Loucy (cell line): ENCODE measurements at regions not wholly inside any gene's neighbourhood (a gene's known extent, or its start where the extent isn't known, plus 50 kb on each side); places are given as distances from the start of the nearest gene placed in this dataset.

Experiments
- H2AFZ ChIP-seq: fragments of 200-600 bp; sonication (generic); 2 replicates; pipeline ENCODE4 v1.6.0; 2016; ENCODE audit warnings: antibody characterized with exemption, mild to moderate bottlenecking, low read length, moderate library complexity
- H3F3A ChIP-seq: fragments of 200-600 bp; 2 replicates; pipeline ENCODE4 v1.6.0; 2016; ENCODE audit warnings: antibody characterized with exemption, low read depth, mild to moderate bottlenecking
- H3K27me3 ChIP-seq: fragments of 200-600 bp; sonication (generic); 2 replicates; pipeline ENCODE4 v1.6.1; 2014; ENCODE audit warnings: low read length, mild to moderate bottlenecking; ENCODE audit not compliant: insufficient read depth, poor library complexity, severe bottlenecking
- H3K36me3 ChIP-seq: fragments of 200-600 bp; sonication (generic); 2 replicates; pipeline ENCODE4 v1.6.1; 2016; ENCODE audit warnings: low read length; ENCODE audit not compliant: insufficient read depth
- H3K4me1 ChIP-seq: fragments of 200-600 bp; sonication (generic); 2 replicates; pipeline ENCODE4 v1.5.1; 2014; ENCODE audit warnings: low read length, mild to moderate bottlenecking; ENCODE audit not compliant: insufficient read depth, poor library complexity, severe bottlenecking
- H3K4me2 ChIP-seq: fragments of 200-600 bp; sonication (generic); 2 replicates; pipeline ENCODE4 v1.6.0; 2014; ENCODE audit warnings: antibody characterized with exemption, low read length, low read depth, mild to moderate bottlenecking; ENCODE audit not compliant: poor library complexity, severe bottlenecking
- H3K4me3 ChIP-seq: fragments of 200-600 bp; sonication (generic); 2 replicates; pipeline ENCODE4 v1.5.1; 2014; ENCODE audit warnings: low read length, mild to moderate bottlenecking, mixed read lengths; ENCODE audit not compliant: poor library complexity, severe bottlenecking
- H3K79me2 ChIP-seq: fragments of 200-600 bp; sonication (generic); 2 replicates; pipeline ENCODE4 v1.6.1; 2014; ENCODE audit warnings: low read length; ENCODE audit not compliant: insufficient read depth
- H3K9ac ChIP-seq: fragments of 200-600 bp; sonication (generic); 2 replicates; pipeline ENCODE4 v1.6.0; 2014; ENCODE audit warnings: mild to moderate bottlenecking, low read depth, low read length, moderate library complexity; ENCODE audit not compliant: poor library complexity, severe bottlenecking
- H3K9me2 ChIP-seq: fragments of 200-600 bp; sonication (generic); replicated peaks from 2 replicates; pipeline ENCODE4 v1.6.1; 2016; ENCODE audit warnings: low read depth, low read length, mixed read lengths
- H3K9me3 ChIP-seq: fragments of 200-600 bp; sonication (generic); 2 replicates; pipeline ENCODE4 v1.6.1; 2014; ENCODE audit warnings: mild to moderate bottlenecking, antibody characterized with exemption, low read length, low read depth; ENCODE audit not compliant: insufficient read depth
- H4K20me1 ChIP-seq: fragments of 200-600 bp; sonication (generic); 2 replicates; pipeline ENCODE4 v1.6.0; 2014; ENCODE audit warnings: antibody characterized with exemption, low read length, mild to moderate bottlenecking; ENCODE audit not compliant: insufficient read depth, poor library complexity, severe bottlenecking
- EZH2phosphoT487 ChIP-seq: fragments of 200-600 bp; IDR thresholded peaks from 2 replicates; pipeline ENCODE4 v1.6.1; 2018; ENCODE audit warnings: antibody characterized with exemption, mild to moderate bottlenecking, moderate library complexity, borderline replicate concordance
- TF ChIP-seq, protein P1 (sequence below): fragments of 200-600 bp; sonication (generic); conservative IDR thresholded peaks from 2 replicates; pipeline ENCODE4 v1.5.1; 2014; ENCODE audit warnings: mild to moderate bottlenecking, antibody characterized with exemption, low read length

GRCh38 chr5:155250596-155250995 lies 237.0 kb downstream of the KIF4B start:
- Histone ChIP-seq H3K9me3 (no peaks in the 10 kb centered on the region), H3K79me2 (no peaks in the 10 kb centered on the region), H3F3A (no peaks in the 10 kb centered on the region), H3K4me1 (peaks cover 44% of the 10 kb centered on the region), H3K9ac (no peak overlapping the region), H2AFZ (no peak overlapping the region), H3K4me2 (no peak overlapping the region), H3K27me3 (no peaks in the 10 kb centered on the region), H4K20me1 (no peaks in the 10 kb centered on the region), H3K36me3 (no peaks in the 10 kb centered on the region), H3K9me2 (no peaks in the 10 kb centered on the region), H3K4me3 (no peak overlapping the region)
- no peak for TF ChIP-seq EZH2phosphoT487
- TF ChIP-seq, protein P1, sequence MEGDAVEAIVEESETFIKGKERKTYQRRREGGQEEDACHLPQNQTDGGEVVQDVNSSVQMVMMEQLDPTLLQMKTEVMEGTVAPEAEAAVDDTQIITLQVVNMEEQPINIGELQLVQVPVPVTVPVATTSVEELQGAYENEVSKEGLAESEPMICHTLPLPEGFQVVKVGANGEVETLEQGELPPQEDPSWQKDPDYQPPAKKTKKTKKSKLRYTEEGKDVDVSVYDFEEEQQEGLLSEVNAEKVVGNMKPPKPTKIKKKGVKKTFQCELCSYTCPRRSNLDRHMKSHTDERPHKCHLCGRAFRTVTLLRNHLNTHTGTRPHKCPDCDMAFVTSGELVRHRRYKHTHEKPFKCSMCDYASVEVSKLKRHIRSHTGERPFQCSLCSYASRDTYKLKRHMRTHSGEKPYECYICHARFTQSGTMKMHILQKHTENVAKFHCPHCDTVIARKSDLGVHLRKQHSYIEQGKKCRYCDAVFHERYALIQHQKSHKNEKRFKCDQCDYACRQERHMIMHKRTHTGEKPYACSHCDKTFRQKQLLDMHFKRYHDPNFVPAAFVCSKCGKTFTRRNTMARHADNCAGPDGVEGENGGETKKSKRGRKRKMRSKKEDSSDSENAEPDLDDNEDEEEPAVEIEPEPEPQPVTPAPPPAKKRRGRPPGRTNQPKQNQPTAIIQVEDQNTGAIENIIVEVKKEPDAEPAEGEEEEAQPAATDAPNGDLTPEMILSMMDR, result no peak

- Histone ChIP-seq H3K27me3 (no peaks in the 10 kb centered on the region), H3K4me1 (peaks cover 42% of the 10 kb centered on the region), H3K79me2 (no peaks in the 10 kb centered on the region), H3K9ac (peak overlapping the region; percentile 25), H3K4me3 (no peak overlapping the region), H3K9me3 (no peaks in the 10 kb centered on the region), H4K20me1 (no peaks in the 10 kb centered on the region), H2AFZ (no peak overlapping the region), H3F3A (no peaks in the 10 kb centered on the region), H3K9me2 (no peaks in the 10 kb centered on the region), H3K36me3 (no peaks in the 10 kb centered on the region), H3K4me2 (no peak overlapping the region)
- TF ChIP-seq, protein P1, result no peak
- no peak for TF ChIP-seq EZH2phosphoT487
Measured at GRCh38 chr5:155252025-155252424, 238.5 kb downstream of the KIF4B start.

GRCh38 chr5:155252717-155253116 lies 239.2 kb downstream of the KIF4B start:
- H3K27me3 ChIP-seq, result no peaks in the 10 kb centered on the region
- no peaks in the 10 kb centered on the region for H3K36me3 ChIP-seq
- no peaks in the 10 kb centered on the region for H3F3A ChIP-seq
- H3K4me2 ChIP-seq, result peak overlapping the region; percentile 26
- peaks cover 41% of the 10 kb centered on the region for H3K4me1 ChIP-seq
- H3K4me3 ChIP-seq, result no peak overlapping the region
- H2AFZ ChIP-seq, result no peak overlapping the region
- H4K20me1 ChIP-seq, result no peaks in the 10 kb centered on the region
- peak overlapping the region; percentile 25 for H3K9ac ChIP-seq
- no peaks in the 10 kb centered on the region for H3K9me2 ChIP-seq
- TF ChIP-seq EZH2phosphoT487, result no peak
- TF ChIP-seq, protein P1, result no peak
- no peaks in the 10 kb centered on the region for H3K79me2 ChIP-seq
- no peaks in the 10 kb centered on the region for H3K9me3 ChIP-seq
